ENCODE measurements at regions not wholly inside any gene's neighbourhood (a gene's known extent, or its start where the extent isn't known, plus 50 kb on each side); places are given as distances from the start of the nearest gene placed in this dataset.

- TF ChIP-seq CTCF (conservative IDR thresholded peaks at IDR 0.05 in 1 of 2, IDR thresholded peaks at IDR 0.05 in 1 of 2; ENCODE audit: low read depth in 1 of 2, low read length in 2 of 2), result no peak
- no peak for TF ChIP-seq EZH2 (IDR thresholded peaks at IDR 0.05; ENCODE audit: low read length, missing control alignments)
These were observed 594.8 kb upstream of the ANO3 start for GRCh38 chr11:25737071-25737675.

Data from fibroblast of lung (primary cell).